CD4-positive, alpha-beta T cell treated with Interleukin-4 for 1 hour (primary cell): ENCODE measurements at regions not wholly inside any gene's neighbourhood (a gene's known extent, or its start where the extent isn't known, plus 50 kb on each side); places are given as distances from the start of the nearest gene placed in this dataset.
A peak's percentile ranks its signal among the peaks of the same experiment; 100 is the strongest.

Experiments
- DNase-seq, 2 donors: peaks; one replicate each; pipeline ENCODE4 v3.0.0-alpha.2; 2020 to 2022

GRCh38 chr6:26216359-26216885 lies 129.2 kb downstream of the HFE start:
- peak; percentile 91 to 98 for DNase-seq

DNA sequence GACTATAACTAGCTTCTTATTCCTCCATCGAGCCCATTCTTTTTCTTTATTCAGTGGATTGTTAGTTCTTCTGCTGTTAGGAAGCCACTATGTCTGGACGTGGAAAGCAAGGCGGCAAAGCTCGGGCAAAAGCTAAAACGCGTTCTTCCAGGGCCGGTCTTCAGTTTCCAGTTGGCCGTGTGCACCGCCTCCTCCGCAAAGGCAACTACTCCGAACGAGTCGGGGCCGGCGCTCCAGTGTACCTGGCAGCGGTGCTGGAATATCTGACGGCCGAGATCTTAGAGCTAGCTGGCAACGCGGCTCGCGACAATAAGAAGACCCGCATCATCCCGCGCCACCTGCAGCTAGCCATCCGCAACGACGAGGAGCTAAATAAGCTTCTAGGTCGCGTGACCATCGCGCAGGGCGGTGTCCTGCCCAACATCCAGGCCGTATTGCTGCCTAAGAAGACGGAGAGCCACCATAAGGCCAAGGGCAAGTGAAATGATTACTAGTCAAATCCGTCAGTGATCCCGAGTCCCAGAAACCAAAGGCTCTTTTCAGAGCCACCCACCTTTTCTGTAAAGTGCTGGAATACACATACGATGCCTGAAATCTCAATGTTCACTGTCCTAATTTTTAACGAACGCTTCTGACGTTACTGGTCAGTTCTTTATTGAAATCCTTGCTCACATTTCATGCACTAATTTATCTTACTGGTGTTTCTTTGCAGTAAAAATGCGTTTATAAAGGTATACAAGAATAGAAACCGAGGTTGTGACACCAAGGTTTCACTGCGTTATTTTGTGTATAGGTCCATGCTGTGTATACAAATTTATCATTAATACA lies 129.9 kb downstream of the HFE start:
- peak in 1 of 2 donors; percentile 87 for DNase-seq

- no peak for DNase-seq
These were observed 130.5 kb downstream of the HFE start for GRCh38 chr6:26217714-26218075.

- DNase-seq: no peak
These were observed 131.6 kb downstream of the HFE start for GRCh38 chr6:26218824-26219223.

GRCh38 chr6:26220145-26220970 lies 133.1 kb downstream of the HFE start:
- no peak for DNase-seq

DNA sequence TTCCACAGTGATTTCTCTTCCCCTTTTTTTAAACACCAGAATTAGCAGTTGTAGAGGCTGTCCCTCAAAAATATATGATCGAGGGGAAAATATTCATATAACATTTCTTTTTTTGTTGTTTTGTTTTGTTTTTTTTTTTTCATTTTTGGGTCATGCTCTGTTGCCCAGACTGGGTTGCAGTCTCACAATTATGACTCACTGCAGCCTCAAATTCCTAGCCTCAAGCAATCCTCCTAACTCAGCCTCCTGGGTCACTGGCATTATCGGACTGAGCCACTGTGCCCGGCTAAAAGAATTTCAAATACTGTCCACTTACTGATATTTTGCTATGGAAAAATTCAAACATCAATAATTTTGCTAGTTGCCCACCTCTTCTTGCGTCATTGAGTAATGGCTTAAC lies 134.0 kb downstream of the HFE start:
- no peak for DNase-seq

GRCh38 chr6:26222571-26222970 lies 135.3 kb downstream of the HFE start:
- DNase-seq: no peak

DNA sequence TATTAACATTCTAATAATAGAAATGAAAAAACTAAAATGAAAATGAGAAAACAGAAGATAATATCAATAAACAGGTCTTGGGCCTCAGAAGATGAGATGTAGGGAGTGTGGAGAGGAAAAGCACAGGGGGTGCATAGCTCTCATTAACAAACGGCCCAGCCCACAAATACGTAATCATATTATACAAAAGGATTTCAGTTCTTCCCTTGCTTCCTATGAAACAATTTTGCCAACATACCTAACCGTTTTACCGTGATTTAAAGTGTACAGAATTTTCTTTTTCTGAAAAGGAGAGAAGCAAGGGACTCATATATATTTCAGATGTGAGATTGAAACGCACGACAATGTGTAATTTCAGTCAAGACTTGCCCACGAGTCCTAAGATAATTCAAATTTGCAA lies 136.0 kb downstream of the HFE start:
- DNase-seq: peak in 1 of 2 donors; percentile 34

DNA sequence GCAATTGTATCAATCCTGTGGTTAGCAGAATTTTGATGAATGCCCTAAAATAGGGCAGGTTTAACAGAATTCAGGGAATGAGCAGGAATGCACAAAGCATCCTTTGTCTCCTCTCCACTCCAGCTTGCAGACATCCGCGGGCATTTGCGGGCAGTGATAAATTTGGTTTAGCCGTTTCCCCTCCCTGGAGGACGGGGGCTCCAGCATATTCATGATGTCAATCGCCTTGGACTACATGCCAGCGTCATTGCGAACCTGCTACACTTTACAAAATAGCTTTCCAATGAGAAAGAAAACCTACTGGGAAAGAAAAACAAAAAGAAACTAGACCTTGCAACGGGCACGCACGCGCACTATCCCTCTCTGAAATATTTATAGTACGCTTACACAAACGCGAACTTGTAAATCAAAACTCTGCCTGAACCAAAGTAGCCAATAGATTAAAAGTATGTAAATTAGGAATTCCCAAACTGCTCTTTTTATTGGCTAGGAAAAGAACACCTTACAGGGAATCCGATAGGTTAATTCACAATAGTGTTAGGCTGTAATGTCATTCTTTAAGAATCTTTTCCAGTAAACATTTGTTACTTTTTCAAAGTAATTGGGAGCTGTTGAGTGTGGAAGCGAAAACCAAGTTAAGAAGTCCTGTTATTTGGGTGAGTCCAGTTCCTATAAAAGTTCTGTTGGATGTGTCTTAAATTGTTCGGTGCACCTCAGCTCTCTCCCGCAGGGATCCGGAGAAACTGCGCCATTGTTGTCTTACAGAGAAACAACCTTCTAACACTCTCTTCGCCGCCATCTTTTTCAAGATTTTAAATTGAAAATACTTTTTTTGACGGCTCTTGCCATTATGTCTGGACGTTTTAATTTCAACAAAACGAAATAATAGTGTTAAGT lies 136.7 kb downstream of the HFE start:
- DNase-seq: peak; percentile 74 to 91

DNA sequence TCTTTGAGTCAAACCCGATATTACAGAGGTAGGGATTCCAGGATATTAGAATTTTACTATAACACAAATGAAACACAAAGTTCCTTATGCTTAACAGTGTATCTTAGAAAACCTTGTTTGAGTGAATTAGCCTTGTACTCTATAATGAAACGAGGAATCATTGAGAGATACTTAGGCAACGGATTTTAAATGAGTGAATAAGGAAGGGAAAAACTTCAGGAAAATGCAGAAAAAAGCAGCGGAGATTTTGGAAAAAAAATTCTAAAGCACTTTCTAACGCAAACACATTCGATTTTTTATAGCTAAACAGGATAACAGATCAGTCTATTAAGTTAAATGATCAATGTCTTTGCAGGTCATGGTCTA lies 137.3 kb downstream of the HFE start:
- no peak for DNase-seq

DNA sequence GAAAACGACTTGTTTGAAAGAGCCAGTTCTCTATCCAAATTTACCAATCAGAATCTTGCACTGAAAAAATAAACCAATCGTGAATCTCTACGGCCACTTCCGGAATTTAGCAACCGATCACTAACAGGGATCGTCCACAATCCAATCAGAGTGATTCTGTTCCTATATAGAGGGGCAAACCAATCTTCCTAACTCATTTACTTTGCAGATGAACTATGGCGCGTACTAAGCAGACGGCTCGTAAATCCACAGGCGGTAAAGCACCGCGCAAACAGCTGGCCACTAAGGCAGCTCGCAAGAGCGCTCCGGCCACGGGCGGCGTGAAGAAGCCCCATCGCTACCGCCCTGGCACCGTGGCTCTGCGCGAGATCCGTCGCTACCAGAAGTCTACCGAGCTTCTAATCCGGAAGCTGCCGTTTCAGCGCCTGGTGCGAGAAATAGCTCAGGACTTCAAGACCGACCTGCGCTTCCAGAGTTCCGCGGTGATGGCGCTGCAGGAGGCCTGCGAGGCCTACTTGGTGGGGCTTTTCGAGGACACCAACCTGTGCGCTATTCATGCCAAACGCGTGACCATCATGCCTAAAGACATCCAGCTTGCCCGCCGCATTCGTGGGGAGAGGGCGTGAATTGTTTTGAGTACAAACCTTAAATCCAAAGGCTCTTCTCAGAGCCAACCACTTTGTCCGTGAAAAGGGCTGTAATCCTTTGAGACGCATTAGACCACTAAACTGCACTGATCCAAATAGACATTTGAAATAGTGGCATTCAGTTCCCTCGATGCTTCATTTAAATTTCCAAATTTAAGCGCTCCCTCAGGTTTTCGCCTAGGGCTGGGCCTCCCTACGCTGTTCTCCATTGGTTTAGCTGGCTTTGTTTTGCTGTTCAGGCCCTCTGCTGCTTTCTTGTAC lies 138.0 kb downstream of the HFE start:
- peak in 1 of 2 donors; percentile 31 for DNase-seq

GRCh38 chr6:26225848-26226578 lies 138.8 kb downstream of the HFE start:
- no peak for DNase-seq

DNA sequence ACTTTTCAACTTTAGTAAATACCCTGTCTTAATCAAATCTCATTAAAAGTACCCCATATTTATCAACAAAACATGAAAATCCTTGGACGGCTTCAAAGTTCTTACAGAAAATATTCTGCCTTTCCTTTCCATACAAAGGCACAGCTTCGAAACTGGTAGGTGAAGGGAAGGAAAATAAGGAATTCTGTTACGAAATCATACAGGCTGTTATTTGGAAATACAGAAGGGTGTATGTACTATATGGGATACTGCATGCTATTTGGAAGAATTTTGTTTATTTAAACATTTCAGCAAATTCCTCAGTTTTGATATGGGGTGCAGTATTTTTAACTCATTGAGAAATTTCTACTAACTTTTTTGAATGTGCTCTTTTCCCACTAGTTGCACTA lies 138.4 kb upstream of the BTN3A2 start:
- no peak for DNase-seq

GRCh38 chr6:26230351-26230750 lies 134.6 kb upstream of the BTN3A2 start:
- no peak for DNase-seq

- no peak for DNase-seq
These were observed 133.9 kb upstream of the BTN3A2 start for GRCh38 chr6:26231006-26231587.

DNA sequence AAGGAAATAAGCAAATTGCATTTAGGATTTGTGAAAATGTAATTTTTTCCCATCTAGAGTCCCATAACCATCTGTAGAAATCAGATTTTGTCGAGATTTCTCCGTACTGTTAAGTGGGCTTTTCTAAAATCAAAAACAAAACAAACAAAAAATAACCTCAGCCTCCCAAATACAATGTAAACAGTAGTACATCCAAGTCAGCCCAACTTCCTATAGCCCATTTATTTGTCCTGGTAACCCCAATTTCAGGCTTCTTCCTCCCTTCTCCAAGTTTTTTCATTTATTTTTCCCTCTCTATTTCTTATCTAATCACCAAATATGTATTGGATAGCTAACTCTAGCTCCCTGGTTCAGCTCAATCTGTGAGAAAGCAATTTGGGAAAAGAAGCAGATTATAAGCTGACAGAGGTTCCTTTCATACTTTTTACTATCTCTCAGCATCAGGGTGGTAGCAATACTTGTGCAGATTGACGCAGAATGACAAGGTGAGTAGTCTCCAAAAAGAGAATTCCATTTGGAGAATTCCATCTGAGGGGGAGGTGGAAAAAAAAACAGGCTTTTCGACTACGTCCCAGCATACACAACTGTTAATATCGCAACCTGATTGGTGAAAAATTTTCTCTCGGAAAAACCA lies 132.6 kb upstream of the BTN3A2 start:
- DNase-seq: no peak

- peak; percentile 43 to 73 for DNase-seq
These were observed 131.9 kb upstream of the BTN3A2 start for GRCh38 chr6:26232940-26233648.

DNA sequence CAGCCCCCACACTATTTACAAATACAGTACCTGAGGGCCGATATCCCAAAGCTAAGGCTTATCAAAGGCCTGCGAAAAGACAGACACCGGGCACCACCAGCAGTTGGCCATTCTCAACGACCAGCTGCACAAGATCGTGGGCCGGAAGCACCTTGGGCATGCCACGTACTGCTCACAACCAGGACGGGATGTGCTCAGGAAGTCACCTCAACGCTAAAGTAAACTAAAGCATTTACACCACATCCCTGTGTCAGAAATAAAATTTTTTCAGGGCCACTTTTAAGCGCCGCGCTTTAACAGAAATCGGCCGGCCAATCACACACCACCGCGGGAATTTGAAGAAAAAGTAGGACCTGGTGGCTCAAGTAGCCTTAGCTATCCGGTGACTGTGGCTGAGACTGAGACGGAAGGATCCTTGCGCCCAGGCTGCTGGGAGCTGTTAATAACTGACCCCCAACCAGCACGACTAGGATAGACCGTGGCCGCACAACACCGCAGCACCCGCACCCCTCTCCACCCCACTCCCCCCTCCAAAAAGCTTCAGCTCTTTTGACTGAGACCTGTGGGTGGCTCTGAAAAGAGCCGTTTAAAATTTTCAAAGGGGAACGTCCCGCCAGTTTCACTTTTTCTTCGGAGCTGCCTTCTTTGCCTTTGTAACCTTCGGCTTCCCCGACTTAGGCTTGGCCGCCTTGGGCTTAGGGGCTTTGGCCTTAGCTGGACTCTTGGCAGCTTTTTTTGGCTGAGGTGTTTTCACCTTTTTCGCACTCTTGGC lies 131.2 kb upstream of the BTN3A2 start:
- peak; percentile 77 to 83 for DNase-seq
